ENCODE measurements at regions not wholly inside any gene's neighbourhood (a gene's known extent, or its start where the extent isn't known, plus 50 kb on each side); places are given as distances from the start of the nearest gene placed in this dataset.

DNA sequence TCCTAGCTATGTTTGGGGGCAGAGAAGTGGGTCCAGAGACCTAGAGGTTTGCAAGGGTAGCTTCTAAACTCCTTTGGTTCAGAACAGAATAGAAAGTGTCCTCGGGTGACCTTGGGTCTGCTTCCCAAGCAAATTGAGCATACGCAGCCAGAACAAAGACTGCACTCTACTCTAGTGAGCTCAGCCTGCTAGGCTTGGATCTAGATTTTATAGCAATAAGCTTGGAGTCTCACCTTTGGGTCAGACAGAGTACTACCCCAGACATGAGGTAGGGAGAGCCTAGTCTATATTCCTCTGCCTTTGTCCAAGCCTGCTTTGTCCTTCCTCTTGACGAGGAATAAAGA is 52.6 kb upstream of the ELF5 start:
- H3K9me3 ChIP-seq: no peaks in the 10 kb centered on the region
- CTCF ChIA-PET: interaction anchor here (0.6 to 3.2 kb wide), 7 partner anchors 9 to 1068 kb away, joined by 4 to 11 read pairs (median 6); partner anchors contain the start of gene ELF5
- DNase-seq (ENCODE audit: low read depth in 1 of 2, low spot score in 1 of 2): no peak
- WGBS (ENCODE audit: missing lambda C conversion rate): 75% methylated on average over 3 of the region's 3 CpGs
- 0 out of 6 replicates have a peak overlapping the region, but pooled peaks of 1 of the 2 experiments have one; percentile 26 for H3K27ac ChIP-seq
- peaks cover 11% of the 10 kb centered on the region for H3K4me1 ChIP-seq
- ATAC-seq: no peak
- H3K4me3 ChIP-seq: no peak overlapping the region
- no peak overlapping the region for H3K4me2 ChIP-seq
- POLR2A ChIA-PET: no interaction called here
- TF ChIP-seq ZSCAN20 (CRISPR knock-in tag; IDR thresholded peaks at IDR 0.05) (no peak), FOXS1 (CRISPR knock-in tag; IDR thresholded peaks at IDR 0.05) (no peak), MAFK (IDR thresholded peaks at IDR 0.05; ENCODE audit: partially characterized antibody) (no peak), KDM5A (IDR thresholded peaks at IDR 0.05) (no peak), RNF2 (IDR thresholded peaks at IDR 0.05; ENCODE audit: borderline replicate concordance, low read depth) (no peak), JUN (IDR thresholded peaks at IDR 0.05) (no peak), JUNB (IDR thresholded peaks at IDR 0.05) (no peak)
- FAIRE-seq: no peak

GRCh38 chr11:34566736-34567135 is 53.1 kb upstream of the ELF5 start:
- ChIA-PET POLR2A (no interaction called here), CTCF (interaction anchor here (1.5 to 3.2 kb wide), 3 partner anchors 9 to 323 kb away, joined by 4 to 11 read pairs (median 10); no protein-coding TSS in a partner anchor)

More at GRCh38 chr11:34566736-34567135, 53.1 kb upstream of the ELF5 start:
- DNase-seq (ENCODE audit: low read depth in 1 of 2, low spot score in 1 of 2) (no peak), ATAC-seq (no peak), FAIRE-seq (no peak)
- 81% methylated on average over 4 of the region's 4 CpGs for WGBS (ENCODE audit: missing lambda C conversion rate)
- TF ChIP-seq ATOH8 (CRISPR knock-in tag; IDR thresholded peaks at IDR 0.05; ENCODE audit: low read depth) (no peak), BCL3 (IDR thresholded peaks at IDR 0.05) (no peak), PBX3 (IDR thresholded peaks at IDR 0.05) (no peak), ZSCAN20 (CRISPR knock-in tag; IDR thresholded peaks at IDR 0.05) (no peak), TFCP2L1 (CRISPR knock-in tag; IDR thresholded peaks at IDR 0.05) (no peak), KDM5A (IDR thresholded peaks at IDR 0.05) (no peak), FOXS1 (CRISPR knock-in tag; IDR thresholded peaks at IDR 0.05) (no peak), CHD4 (IDR thresholded peaks at IDR 0.05; ENCODE audit: borderline replicate concordance) (no peak), RNF2 (IDR thresholded peaks at IDR 0.05; ENCODE audit: borderline replicate concordance, low read depth) (no peak), POLR2AphosphoS2 (conservative IDR thresholded peaks at IDR 0.05; ENCODE audit: low read length) (no peak), CBX2 (IDR thresholded peaks at IDR 0.05; ENCODE audit: borderline replicate concordance, low read depth) (no peak), MYC (IDR thresholded peaks at IDR 0.05; ENCODE audit: borderline replicate concordance, low read length) (no peak), NFE2L2 (conservative IDR thresholded peaks at IDR 0.05; ENCODE audit: low read length) (no peak), HEYL (CRISPR knock-in tag; IDR thresholded peaks at IDR 0.05) (no peak), ESRRA (IDR thresholded peaks at IDR 0.05; ENCODE audit: borderline replicate concordance, low read length) (no peak), HOXA7 (CRISPR knock-in tag; IDR thresholded peaks at IDR 0.05) (no peak), RFX5 (IDR thresholded peaks at IDR 0.05) (no peak), JUNB (IDR thresholded peaks at IDR 0.05) (no peak)
- TF ChIP-seq, protein P1, sequence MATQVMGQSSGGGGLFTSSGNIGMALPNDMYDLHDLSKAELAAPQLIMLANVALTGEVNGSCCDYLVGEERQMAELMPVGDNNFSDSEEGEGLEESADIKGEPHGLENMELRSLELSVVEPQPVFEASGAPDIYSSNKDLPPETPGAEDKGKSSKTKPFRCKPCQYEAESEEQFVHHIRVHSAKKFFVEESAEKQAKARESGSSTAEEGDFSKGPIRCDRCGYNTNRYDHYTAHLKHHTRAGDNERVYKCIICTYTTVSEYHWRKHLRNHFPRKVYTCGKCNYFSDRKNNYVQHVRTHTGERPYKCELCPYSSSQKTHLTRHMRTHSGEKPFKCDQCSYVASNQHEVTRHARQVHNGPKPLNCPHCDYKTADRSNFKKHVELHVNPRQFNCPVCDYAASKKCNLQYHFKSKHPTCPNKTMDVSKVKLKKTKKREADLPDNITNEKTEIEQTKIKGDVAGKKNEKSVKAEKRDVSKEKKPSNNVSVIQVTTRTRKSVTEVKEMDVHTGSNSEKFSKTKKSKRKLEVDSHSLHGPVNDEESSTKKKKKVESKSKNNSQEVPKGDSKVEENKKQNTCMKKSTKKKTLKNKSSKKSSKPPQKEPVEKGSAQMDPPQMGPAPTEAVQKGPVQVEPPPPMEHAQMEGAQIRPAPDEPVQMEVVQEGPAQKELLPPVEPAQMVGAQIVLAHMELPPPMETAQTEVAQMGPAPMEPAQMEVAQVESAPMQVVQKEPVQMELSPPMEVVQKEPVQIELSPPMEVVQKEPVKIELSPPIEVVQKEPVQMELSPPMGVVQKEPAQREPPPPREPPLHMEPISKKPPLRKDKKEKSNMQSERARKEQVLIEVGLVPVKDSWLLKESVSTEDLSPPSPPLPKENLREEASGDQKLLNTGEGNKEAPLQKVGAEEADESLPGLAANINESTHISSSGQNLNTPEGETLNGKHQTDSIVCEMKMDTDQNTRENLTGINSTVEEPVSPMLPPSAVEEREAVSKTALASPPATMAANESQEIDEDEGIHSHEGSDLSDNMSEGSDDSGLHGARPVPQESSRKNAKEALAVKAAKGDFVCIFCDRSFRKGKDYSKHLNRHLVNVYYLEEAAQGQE (IDR thresholded peaks at IDR 0.05): no peak
- no peak overlapping the region for H3K4me3 ChIP-seq
- H3K4me2 ChIP-seq: no peak overlapping the region
- H3K4me1 ChIP-seq: peaks cover 11% of the 10 kb centered on the region
- no peaks in the 10 kb centered on the region for H3K9me3 ChIP-seq
- no peak overlapping the region for H3K27ac ChIP-seq

Data from A549 (cell line).